Fibroblast of the aortic adventitia (primary cell): ENCODE measurements at regions not wholly inside any gene's neighbourhood (a gene's known extent, or its start where the extent isn't known, plus 50 kb on each side); places are given as distances from the start of the nearest gene placed in this dataset.

Source experiments
- DNase-seq: peaks from one replicate; pipeline ENCODE4 v3.0.0-alpha.2; 2010; ENCODE audit warnings: low read depth
- H3K4me3 ChIP-seq: 2 replicates; pipeline ENCODE4 v1.5.1; 2011; ENCODE audit warnings: low read depth, mild to moderate bottlenecking, control low read depth, low read length, moderate library complexity
- TF ChIP-seq, protein P1 (sequence below): IDR thresholded peaks from 2 replicates; pipeline ENCODE4 v1.5.1; 2011; ENCODE audit warnings: mild to moderate bottlenecking, low read length, control low read depth, inconsistent platforms; ENCODE audit not compliant: insufficient read depth

DNA sequence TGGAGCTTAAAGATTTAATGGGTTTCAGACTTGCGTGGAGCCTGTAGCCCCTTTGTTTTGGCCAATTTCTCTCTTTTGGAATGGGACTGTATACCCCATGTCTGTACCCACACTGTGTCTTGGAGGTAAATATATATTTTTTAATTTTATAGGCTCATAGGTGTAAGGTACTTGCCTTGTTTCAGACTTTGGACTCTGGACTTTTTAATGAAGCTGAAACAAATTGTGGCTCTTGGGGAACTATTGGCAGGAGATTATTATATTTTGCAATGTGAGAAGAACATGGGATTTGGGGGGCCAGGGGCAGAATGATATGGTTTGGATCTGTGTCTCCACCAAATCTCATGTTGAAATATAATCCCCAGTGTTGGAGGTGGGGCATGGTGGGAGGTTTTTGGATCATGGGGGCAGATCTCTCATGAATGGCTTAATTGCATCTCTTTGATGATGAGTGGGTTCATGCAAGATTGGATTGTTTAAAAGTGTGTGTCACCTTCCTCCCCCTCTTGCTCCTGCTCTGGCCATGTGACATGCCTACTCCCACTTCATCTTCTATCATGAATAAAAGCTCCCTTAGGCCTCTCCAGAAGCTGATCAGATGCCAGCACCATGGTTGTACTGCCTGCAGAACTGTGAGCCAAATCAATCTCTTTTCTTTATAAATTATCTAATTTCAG, 74.1 kb upstream of the ARHGAP20 start:
- no peak overlapping the region for H3K4me3 ChIP-seq
- TF ChIP-seq, protein P1, sequence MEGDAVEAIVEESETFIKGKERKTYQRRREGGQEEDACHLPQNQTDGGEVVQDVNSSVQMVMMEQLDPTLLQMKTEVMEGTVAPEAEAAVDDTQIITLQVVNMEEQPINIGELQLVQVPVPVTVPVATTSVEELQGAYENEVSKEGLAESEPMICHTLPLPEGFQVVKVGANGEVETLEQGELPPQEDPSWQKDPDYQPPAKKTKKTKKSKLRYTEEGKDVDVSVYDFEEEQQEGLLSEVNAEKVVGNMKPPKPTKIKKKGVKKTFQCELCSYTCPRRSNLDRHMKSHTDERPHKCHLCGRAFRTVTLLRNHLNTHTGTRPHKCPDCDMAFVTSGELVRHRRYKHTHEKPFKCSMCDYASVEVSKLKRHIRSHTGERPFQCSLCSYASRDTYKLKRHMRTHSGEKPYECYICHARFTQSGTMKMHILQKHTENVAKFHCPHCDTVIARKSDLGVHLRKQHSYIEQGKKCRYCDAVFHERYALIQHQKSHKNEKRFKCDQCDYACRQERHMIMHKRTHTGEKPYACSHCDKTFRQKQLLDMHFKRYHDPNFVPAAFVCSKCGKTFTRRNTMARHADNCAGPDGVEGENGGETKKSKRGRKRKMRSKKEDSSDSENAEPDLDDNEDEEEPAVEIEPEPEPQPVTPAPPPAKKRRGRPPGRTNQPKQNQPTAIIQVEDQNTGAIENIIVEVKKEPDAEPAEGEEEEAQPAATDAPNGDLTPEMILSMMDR, result no peak
- DNase-seq, result no peak

DNA sequence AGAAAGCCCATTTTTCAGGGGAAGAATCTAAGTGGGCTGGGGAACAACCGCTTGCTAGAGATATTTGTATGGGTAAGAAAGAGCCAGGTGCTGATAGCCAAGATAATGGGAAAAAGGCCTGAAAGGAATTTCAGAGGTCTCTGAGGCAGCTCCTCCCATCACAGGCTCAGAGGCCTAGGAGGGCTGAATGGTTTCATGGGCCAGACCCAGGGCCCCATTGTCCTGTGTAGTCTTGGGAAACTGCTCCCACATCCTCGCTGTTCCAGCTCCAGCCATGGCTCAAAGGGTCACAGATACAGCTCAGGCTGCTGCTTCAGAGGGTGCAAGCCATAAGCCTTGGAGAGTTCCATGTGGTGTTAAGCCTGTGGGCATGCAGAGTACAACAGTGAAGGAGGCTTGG, 73.2 kb upstream of the ARHGAP20 start:
- TF ChIP-seq, protein P1, result no peak
- no peak overlapping the region for H3K4me3 ChIP-seq
- DNase-seq, result no peak

DNA sequence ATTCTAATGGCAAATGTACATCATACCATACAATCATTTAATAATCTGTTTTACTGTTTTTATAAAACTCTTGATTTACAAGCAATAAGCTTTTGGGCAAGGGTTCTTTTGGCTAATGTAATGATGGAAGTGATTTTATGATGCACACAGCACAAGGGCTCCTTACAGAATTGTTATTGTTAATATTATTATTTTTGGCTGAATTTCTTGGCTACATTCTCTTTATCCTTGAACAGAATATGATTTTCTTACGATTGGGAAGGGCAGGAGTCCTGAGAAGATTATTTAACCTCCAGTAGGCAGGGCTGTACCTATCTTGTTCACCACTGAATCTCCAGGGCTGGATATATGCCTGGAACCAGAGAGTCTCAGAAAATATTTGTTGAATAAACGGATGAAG, 70.4 kb upstream of the ARHGAP20 start:
- TF ChIP-seq, protein P1, result no peak
- peak; percentile 72 for DNase-seq
- no peak overlapping the region for H3K4me3 ChIP-seq

DNA sequence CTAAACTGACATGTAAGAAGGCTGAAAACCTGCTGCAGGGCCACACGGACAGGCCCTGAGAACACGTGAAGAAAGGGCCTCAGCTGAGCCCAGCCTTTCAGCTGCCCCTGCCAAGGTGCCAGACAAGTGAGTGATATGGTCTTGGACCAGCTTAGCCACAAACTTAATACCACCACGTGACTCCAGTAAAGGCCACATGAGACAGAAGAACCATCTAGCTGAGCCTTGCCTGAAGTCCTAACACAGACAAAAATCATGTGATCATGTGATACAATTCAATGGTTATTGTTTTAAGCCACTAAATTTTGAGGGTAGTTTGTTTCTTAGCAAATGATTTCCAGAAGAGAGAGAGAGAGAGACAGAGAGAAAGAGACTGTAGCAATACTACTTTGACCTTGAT, 66.9 kb upstream of the ARHGAP20 start:
- H3K4me3 ChIP-seq, result no peak overlapping the region
- TF ChIP-seq, protein P1, result no peak
- DNase-seq, result no peak

DNA sequence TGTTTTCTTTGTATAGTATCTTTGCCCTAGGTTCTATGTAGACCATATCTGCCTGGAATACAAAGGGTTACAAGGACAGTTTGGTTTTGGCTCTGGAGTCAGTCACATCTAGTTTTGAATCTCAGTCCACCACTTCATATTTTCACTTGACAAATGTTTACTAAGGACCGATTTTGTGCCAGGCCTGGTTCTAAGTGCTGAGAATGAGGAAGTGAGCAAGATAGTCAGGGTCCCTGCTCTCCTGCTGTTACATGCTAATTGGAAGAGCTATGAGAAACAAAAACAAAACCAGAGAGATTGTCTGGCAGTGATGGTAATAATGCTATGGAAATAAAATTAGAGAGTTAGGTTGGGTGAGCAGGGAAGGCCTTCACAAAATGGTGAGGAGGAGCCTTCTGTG, 66.1 kb upstream of the ARHGAP20 start:
- peak; percentile 33 for DNase-seq
- TF ChIP-seq, protein P1, result no peak
- no peak overlapping the region for H3K4me3 ChIP-seq

DNA sequence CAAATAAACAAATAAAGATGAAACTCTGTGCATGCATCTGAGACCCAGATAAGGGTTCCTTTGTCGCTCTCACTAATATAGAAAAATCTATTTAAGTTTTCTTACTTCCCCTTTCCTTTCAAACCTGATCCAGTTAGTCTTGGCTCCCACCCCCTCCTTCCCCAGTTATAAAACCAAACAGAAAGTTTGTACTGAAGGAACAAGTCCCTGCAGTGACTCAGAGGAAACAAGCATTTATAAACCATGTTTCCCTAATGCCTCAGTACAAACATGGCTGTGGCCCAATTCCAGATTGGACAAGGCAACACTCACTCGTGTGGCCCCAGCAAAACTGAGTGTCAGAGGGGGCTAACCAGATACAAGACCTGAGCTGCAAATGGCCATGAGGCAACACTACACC, 65.5 kb upstream of the ARHGAP20 start:
- TF ChIP-seq, protein P1, result no peak
- DNase-seq, result peak; percentile 66
- no peak overlapping the region for H3K4me3 ChIP-seq

DNA sequence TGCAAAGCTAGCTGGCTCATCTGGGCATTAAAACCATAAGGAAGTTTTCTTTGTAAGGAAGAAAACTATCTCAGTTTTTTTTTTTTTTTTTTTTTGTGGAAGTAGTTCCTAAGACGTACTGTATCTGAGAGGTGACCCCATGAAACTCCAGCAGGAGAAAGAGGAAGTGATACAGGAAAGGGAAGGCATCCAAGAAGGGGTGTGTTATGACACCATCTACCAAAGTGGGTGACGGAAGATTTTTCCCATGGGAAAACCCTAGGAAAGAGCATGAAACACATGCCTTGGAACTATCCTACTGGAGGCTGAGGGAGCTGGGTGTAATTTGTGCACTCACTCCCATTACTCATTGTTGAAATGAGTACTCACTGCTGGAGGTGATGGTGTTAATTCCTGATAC, 63.8 kb upstream of the ARHGAP20 start:
- TF ChIP-seq, protein P1, result no peak
- no peak for DNase-seq
- H3K4me3 ChIP-seq, result no peak overlapping the region
